ENCODE measurements at regions not wholly inside any gene's neighbourhood (a gene's known extent, or its start where the extent isn't known, plus 50 kb on each side); places are given as distances from the start of the nearest gene placed in this dataset.

DNA sequence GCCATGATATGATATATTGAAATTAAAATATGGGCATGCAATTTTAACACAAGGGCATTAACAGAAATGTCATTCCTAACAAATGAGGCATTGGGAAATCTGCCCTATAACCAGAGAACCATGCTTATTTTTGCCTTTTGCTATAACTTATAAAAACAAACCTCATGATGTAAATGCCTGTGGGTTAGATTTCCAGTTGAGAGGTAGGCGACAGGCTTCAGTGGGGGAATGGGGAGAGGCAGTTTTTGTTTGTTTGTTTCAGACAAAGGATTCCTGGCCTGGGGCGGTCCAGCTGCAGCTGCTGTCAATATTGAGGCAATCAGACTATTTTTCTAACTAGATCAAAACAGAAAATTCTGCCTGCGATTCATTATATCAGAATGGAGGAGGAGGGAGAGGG, 490.4 kb upstream of the CFAP20DC start:
- no peak for DNase-seq

DNA sequence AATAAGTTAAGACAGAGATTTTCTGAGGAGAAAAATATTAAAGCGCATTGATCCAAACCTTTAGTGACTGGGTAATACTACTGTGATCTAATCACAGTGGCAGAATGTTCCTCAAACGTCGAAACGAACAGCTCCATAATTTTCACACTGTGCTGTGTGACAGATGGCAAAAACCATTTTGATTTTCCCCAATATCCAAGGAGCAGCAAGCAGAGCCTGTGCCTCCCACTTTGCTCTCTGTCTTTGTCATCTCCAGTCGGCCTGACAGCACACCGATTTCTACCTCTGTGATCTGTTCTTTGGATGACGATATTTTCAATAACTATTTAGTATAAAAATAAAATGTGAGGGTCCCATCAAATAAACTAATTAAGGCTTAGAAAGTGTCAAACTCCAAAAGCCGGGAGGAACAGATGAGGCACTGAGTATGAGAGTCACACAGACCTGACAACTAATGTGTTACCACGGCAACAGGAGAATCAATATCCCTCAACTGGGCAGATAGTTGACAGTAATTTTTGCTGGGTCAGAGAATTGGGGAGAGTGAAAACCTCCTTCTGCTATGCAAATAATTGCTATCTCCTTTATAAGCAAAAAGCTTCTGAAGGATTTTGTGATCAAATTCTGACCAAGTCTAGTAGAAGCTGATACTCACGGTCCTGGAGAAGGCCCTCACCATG, 489.1 kb upstream of the CFAP20DC start:
- DNase-seq, result no peak

DNA sequence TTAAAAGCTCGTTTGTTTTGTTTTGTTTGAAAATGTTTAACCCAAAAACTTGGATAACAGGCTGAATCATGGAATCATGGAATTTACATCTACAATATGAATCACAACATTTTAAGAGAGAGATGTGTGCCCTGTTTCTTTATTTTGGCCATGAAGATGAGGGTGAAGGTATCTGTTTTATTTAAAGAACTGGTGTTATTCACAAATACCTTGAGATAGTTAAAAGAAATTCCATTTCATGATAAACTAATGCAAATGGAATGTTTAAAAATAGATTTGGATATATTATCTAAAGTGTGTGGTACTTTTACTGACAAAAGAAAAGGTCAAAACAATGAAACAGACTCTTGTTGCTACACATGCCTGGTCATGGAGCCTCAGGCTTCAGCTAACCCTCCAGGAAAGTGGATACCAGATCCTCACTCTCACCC, 486.0 kb upstream of the CFAP20DC start:
- no peak for DNase-seq

DNA sequence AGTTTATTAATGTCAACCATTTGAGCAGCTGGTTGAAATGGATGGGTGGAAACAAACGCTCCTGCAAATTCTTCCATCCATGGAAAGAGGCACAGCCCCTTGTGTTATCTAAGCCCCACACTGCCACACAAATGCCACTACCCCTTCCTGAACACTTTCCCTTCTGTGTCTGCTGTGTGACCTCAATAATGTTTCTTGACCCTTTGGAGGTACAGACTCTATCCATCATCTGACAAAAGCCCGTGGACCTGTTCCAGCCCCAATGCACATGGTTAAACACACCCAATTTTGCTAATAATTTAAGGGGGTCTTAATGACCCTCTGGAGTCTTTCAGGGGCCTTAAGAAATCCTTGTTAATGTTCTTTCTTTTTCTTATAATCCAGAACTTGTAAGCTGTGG, 482.2 kb upstream of the CFAP20DC start:
- DNase-seq, result no peak

DNA sequence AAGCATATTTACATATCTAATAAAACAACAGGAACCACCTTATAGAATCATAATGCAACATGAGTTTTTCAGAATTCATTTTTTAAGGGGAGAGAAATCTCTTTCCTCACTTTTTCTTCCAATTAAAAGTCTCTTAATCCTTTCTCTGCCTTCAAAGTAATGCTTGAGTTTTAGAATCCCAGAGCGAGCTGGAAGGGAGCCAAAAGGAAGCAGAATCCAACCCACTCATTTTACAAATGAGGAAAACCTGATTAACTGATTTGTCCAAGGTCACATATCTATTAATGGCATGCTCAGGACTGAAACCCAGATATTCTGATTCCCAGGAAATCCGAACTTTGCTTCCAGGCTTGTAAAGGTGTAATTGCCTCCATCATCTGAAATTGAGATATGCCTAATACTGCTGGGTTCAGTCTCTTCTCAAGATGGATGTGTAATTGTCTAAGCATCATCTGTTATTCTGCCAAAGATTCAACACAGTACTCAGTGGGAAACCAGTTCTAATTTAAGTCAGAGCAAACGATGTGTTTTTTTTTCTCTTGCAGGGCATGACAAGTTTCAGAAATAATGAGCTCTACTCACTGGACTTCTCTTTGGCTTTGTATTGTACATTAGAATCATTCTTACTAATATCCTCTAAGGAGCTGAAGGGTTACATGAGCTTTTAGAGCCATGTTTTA, 481.4 kb upstream of the CFAP20DC start:
- DNase-seq, result no peak

DNA sequence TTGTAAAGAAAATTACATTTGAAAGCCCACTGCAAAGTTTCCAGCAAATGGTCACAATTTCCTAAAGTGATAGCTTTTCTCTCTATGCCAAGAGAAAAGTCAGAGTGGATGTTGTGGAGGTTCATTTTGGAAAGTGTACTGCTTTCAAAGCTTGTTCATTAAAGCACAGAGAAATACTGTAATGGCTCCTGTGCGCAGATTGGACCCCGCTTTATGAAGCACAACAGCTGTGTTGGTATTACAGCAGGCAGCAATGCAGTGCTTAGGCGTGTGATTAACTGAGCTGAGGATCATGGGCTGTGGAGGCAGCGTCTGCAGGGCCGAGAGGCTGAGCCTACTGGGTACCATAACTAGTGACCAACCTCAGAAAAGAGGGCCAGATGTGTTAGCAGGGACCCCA, 478.4 kb upstream of the CFAP20DC start:
- DNase-seq, result no peak

DNA sequence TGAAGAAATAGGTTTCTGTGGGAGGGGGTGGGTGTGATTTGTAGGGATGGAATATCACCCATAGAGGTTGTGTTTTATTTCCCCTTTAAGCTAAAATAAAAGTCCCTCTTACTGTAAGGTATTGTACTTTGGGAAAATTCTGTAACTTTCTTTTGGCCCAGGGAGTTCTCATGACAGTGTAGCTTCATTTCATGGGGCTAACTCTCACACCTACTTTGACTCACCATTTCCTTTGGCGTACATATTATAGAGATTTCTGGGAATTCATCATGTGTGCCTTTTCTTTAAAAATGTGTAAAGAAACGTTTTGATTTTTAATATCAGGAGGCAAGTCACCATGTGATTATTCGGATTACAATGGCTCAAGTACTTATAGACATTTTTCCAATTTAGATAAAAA, 477.7 kb upstream of the CFAP20DC start:
- no peak for DNase-seq

DNA sequence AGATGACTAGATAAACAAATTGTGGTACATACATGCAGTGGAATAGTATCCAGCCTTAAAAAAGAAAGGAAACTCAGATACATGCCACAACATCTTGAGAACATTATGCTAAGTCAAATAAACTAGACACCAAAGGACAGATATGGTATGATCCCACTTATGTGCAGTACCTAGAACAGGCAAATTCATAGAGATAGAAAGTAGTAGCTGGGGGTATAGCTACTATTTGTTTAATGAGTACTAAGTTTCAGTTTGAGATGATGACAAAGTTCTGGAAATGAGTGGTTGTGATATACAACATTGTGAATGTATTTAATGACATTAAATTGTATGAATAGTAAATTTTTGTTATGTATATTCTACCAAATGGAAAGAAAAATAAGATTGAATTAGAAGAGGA, 477.2 kb upstream of the CFAP20DC start:
- DNase-seq, result no peak

DNA sequence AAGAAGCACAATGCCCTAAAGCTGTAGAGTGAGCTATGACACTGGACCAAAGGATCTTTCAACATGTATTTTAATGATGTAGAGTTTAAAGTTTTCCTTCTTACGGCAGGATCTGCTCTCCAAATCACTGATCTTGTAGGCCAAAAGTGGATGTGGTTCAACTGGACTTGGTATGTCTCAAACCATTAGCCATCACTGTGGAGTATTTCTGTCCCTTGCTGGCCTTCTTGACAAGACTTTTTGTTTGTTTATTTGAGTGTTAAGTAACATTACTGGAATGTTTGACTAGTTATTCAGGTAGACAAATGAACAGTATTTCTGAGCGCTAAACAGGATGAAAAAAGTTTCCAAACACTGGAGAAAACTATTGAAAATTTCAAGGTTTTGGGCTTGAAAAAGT, 472.7 kb upstream of the CFAP20DC start:
- no peak for DNase-seq

DNA sequence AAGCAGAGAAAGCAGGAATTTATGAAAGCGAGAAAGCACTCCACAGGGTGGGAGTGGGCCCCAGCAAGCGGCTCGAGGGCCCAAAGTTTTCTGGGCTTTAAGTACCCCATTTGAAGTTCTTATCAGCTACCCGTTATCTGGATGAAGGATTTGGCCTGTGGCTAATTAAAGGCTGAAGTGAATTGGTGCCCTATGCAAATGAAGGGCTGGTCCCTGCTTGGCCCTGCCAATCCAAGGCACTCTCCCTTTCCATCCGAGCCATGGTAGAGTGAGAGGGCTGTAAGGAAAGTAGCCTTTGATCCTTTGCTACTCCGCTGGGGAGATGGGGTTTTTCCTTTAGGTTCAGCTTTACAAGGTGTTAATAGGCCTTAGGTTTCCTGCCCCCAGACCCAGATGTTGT, 469.3 kb upstream of the CFAP20DC start:
- DNase-seq, result no peak

DNA sequence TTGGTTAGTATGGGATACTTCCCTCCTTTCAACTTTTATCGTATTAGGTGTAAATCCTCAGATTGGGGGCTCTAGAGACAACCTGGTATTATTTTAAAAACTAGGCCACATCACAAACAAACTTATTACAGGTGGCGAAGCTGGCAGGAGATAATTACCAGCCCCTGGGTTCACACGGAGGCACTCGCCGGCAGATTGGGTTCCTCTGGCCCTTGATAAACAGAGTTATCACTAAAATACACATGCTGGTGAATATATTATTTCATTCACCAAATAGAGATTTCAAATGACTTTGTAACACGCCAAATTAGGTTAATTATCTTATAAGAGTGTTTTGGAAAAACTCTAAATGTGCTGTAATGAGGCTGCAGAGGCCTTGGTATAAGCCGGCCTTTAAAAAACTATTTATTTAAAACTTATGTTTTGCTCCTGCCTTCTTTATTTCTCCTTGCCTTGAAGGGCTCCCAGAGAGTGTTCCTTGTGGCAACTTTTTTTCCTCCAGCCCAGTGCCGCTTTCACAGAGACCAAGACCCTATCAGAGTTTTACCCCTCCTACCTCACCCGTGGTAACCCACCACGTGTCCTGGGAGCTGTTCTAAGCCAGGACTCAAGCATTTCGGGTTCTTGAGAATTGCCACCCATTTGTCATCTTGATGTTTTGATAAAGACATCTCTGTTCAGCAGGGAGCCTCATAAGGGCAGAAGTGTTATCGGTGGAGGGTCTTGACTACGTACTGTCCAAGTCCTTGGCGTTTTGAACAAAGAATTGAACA, 468.6 kb upstream of the CFAP20DC start:
- no peak for DNase-seq

DNA sequence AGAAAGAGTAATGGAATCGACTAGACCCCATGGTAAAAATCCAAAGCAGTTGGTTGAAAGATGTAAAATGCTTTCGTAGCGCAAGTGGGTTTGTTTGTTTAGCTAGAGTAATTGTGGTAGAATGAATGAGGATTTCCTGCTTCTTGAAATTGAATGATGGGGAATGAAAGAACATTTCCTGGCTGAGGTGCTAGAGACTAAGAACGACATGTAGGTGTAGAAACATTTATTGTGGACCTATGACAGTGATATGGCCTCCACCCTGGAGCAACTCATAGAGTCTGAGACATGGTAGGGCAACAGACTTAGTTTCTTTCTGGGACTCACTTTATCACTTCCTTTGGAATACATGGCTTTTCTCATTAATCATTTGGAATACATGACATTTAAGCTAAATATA, 467.6 kb upstream of the CFAP20DC start:
- no peak for DNase-seq

DNA sequence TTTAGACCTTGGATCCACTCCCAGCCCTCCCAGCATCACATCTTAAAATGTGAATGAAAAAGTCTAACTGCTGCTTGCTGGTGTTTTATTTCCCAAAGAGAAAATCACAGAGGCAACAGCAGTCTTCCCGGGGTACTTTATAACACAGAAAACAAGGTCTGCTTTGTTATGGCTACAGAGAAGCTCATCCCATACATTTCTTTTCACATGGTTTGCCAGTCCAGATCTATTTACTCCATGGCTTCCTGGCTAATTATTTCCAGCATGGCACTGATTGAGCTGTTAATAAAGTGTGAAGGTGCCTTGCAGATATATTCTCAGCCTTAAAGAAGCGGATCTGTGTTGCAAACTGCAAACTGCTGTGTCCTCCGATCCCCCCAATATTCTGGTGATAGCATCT, 466.1 kb upstream of the CFAP20DC start:
- no peak for DNase-seq

DNA sequence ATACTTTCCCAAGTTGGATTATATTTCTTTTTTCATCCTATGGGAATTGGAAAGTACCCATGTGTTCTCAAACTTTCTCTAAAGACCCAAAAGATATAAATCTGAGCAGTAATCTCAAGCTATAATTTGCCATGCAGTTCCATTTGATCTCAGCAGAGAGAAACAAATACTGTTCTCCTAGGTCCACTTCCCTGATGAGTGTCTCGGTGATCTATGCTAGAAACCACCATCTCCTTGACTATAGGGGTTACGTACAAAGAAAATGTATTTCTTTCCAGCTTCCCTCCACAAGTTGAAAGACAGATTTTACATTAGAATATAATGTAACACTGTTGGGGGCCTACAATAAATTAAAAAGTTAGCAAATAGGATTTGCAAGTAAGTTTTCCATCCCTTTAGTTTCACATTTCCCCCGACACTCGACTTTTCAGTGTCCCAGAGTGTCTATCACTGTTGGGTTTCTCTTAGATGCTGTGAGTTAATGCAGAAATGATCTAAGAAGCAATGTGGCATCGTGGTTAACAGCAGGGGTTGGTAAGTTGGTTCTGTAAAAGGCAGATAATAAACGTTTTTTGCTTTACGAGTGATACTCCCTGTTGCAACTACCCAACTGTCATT, 465.1 kb upstream of the CFAP20DC start:
- DNase-seq, result no peak

DNA sequence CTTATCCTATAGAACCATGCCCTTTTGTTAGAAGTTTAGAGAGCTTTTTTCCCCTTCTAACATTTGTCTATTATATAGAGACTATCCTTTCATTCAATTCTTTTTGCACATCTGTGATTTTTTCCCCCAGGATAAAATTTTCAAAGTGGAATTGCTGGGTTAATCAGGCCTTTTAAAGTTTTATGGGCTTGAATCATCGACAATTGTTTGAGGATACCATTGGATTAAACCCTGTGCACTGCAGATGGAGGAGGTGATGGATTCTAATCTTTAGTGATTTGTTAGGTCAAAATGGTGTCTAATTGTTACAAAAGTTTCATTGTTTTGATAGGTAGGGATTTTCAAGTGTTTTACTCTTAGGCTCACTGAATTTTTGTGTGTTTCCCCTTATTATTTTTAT, 463.7 kb upstream of the CFAP20DC start:
- no peak for DNase-seq

DNA sequence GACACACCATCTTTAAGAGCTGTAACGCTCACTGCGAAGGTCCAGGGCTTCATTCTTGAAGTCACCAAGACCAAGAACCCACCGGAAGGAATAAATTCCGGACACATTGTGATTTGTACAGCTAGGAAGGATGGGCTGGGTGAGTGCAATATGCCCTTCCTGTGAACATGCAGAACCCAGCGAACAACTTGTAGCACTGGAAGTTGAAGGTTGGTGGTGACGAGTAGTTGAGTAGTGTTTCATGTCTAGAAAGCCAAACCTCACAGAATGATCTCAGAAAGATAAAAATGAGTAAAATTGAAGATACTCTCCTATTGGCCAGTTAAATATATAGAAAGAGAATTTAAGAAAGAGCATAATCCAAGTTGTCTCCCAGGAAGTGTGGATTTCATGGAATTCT, 462.2 kb upstream of the CFAP20DC start:
- DNase-seq, result no peak

DNA sequence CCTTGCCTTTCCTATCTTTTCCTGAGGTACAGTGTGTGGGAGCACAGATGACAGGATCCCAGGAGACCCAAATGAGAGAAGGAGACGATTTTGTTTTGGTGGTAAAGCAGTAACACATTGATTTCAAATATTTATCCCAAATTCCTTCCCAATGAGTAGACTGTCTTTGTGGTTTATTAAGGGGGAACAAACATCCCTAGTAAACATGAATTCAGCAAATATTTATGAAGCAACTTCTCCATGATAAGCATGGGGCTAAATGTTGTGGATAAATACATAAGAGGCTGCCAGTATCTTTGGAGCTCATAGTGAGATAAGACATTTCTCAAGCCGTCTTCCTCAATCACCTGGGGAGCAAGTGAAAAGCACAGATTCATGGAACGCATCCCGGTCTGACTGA, 460.8 kb upstream of the CFAP20DC start:
- no peak for DNase-seq

DNA sequence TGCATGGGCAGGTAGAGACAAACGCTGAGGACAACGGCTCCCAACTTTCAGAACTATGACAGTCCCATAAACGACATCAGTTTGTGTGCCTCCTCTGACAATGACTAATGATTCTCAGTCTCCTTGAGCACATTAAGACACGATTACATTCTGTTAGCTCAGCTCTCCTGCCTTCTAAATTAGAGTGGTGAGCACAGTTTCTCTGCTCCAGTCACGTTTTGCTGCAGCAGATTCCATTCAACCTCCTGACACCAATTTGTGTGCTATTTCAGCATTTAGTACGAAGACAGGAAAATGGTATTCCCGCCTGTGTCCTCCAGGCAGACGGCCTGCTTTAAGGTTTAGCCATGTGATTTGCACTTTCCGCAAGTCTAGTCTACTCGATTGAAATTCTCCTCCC, 458.4 kb upstream of the CFAP20DC start:
- no peak for DNase-seq

DNA sequence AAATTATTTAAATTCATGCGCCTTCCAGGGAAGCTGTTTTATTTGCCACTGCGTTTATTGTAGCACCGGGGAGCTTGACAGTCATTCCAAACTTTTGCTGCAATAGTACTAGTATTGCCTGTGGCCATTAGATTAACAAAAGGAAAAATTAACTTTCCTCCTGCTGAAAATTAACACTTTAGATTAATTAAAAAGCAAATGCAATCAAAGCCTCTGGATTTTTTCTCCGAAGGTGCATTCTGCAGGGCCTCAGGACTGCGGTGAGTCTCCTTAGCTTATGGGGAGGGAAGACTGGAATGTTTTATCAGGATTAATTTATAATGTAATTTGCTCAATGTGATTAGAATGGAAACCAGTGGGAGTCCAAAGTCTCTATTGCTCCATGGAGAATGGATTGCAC, 456.4 kb upstream of the CFAP20DC start:
- DNase-seq, result no peak

DNA sequence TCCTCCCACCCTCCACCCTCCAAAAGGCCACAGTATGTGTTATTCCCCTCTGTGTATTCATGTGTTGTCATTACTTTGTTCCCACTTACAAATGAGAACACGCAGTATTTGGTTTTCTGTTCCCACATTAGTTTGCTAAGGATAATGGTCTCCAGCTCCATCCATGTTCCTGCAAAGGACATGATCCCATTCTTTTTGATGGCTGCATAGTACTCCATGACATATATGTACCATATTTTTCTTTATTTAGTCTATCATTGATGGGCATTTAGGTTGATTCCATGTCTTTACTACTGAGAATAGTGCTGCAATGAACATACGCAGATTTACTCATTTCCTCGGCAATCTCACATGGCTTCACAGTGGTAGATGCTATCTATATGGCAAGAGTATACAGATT, 453.6 kb upstream of the CFAP20DC start:
- DNase-seq, result no peak

DNA sequence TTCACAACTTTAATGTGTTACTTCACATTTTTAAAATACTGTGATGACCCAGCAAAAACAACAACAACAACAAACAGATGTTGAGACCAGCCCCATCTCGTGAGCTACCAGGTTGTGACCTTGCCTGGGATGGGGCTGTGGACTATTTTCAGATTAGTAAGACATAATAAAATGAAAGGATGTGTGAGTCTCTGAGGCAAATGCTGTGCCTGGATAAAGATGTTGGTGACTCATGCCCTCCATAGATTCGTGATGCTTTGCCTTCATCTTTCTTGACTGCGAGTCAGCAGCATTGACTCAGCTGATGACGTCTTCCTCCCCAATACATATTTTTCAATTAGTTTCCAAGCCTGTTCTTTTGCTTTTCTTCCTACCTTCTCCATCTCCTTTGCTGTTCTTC, 453.0 kb upstream of the CFAP20DC start:
- DNase-seq, result no peak

DNA sequence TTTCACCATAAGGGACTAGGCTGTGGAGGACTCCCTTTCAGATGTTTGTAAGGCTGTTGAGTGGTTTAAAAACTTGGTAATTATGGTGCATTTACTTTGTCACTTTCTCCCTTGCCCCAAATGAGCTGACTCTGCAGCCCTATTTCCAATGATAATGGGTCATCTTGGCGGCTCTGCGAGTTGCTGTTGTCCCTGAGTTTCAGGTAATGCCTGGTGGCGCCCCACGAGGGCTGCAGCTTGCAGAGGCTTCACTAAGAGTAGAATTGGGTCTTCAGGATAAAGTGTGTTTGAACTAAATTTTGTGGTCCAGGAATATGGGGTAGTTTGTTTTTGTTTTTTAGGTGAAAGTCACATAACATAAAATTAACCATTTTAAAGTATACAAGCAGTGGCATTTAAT, 450.1 kb upstream of the CFAP20DC start:
- DNase-seq, result no peak

DNA sequence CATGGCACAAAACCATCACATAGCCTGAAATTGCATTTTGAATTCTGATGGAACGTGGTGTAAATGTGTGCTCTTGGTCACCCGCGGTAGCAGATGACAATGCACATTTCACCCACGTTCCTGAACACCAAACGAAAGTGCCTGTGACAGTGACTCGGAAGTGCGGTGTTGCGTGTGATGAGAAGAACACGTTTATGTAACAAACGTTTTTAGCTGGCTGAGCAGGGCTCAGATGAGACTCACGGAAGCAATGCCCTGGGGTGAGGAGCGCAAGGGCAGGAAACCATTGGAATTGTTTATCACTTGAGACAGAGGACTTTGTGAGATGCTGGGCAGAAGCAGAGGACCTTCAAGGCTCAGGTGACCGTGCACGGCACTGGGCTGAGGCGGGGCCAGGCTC, 449.2 kb upstream of the CFAP20DC start:
- no peak for DNase-seq

DNA sequence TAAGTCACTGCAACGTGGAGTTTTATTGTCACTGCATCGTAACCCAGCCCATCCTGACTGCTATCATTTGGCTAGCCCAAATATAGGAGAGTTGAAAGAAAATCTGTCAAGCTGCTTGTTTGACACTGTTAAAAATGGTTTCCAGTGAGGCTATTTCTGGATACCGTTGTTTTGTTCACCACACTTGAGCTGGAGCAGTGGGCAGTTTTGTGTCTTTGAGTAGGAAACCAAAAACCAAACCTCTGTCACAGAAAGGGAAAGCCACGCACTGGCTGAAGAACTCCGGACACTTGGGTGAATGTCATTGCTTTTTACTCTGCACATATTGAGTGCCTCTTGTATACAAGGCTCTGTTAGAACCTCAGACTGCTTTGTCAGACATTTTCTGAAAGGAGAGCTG, 446.4 kb upstream of the CFAP20DC start:
- no peak for DNase-seq

Data from NCI-H187 treated with DMSO at 0.1 percent for 48 hours (cell line).